Activated naive CD4-positive, alpha-beta T cell treated with anti-CD3 and anti-CD28 coated beads for 36 hours (primary cell): ENCODE measurements at regions not wholly inside any gene's neighbourhood (a gene's known extent, or its start where the extent isn't known, plus 50 kb on each side); places are given as distances from the start of the nearest gene placed in this dataset.

ENCODE experiments used
- CTCF ChIA-PET: fragments of 350-600 bp; sonication (Branson Sonifier 250); formaldehyde crosslinking; loops from one replicate; lab custom pipeline; 2021; ENCODE audit warnings: antibody characterized with exemption; lab: Charles Lee
- DNase-seq: peaks from one replicate; pipeline ENCODE4 v3.0.0-alpha.2; 2020
- H3K27ac Mint-ChIP-seq: one replicate; pipeline ENCODE4 v1.8.0; 2021; ENCODE audit warnings: mild to moderate bottlenecking, mixed read lengths
- H3K27me3 Mint-ChIP-seq: one replicate; pipeline ENCODE4 v1.8.0; 2021; ENCODE audit warnings: low read depth, mixed read lengths
- H3K36me3 Mint-ChIP-seq: one replicate; pipeline ENCODE4 v1.8.0; 2021; ENCODE audit warnings: low read depth, mixed read lengths
- H3K4me1 Mint-ChIP-seq: one replicate; pipeline ENCODE4 v1.8.0; 2021; ENCODE audit warnings: low read depth, mixed read lengths
- H3K4me3 Mint-ChIP-seq: one replicate; pipeline ENCODE4 v1.8.0; 2021; ENCODE audit warnings: mild to moderate bottlenecking, moderate library complexity, mixed read lengths
- H3K9me3 Mint-ChIP-seq: one replicate; pipeline ENCODE4 v1.8.0; 2021; ENCODE audit warnings: mixed read lengths
- intact Hi-C: fragments of 100-400 bp; cut with micrococcal nuclease; formaldehyde crosslinking; loops from one replicate; pipeline ENCODE4 v1.15.1; 2023

GRCh38 chr2:163187995-163188655 lies 349.6 kb upstream of the KCNH7 start:
- intact Hi-C loops: loop anchor here (10.0 kb wide), 1 partner anchor 437 kb away; no protein-coding TSS in a partner anchor
- no peak overlapping the region for H3K4me3 Mint-ChIP-seq

GRCh38 chr2:163187119-163187518 lies 348.6 kb upstream of the KCNH7 start:
- Mint-ChIP-seq H3K4me1 (no peaks in the 10 kb centered on the region), H3K27me3 (no peaks in the 10 kb centered on the region), H3K9me3 (peaks cover 3% of the 10 kb centered on the region), H3K4me3 (no peak overlapping the region), H3K36me3 (no peaks in the 10 kb centered on the region), H3K27ac (no peak overlapping the region)
- intact Hi-C loops: loop anchor here (10.0 kb wide), 1 partner anchor 438 kb away; no protein-coding TSS in a partner anchor
- CTCF ChIA-PET: no interaction called here
- DNase-seq: no peak

More at GRCh38 chr2:163187995-163188655, 349.6 kb upstream of the KCNH7 start:
- CTCF ChIA-PET: no interaction called here
- H3K4me1 Mint-ChIP-seq: no peaks in the 10 kb centered on the region
- no peaks in the 10 kb centered on the region for H3K36me3 Mint-ChIP-seq
- DNase-seq: no peak
- no peaks in the 10 kb centered on the region for H3K27me3 Mint-ChIP-seq
- no peak overlapping the region for H3K27ac Mint-ChIP-seq
- peaks cover 3% of the 10 kb centered on the region for H3K9me3 Mint-ChIP-seq

GRCh38 chr2:163185160-163185559 lies 346.6 kb upstream of the KCNH7 start:
- Mint-ChIP-seq H3K27me3 (no peaks in the 10 kb centered on the region), H3K36me3 (no peaks in the 10 kb centered on the region), H3K9me3 (peaks cover 3% of the 10 kb centered on the region), H3K4me1 (no peaks in the 10 kb centered on the region), H3K4me3 (no peak overlapping the region), H3K27ac (no peak overlapping the region)
- CTCF ChIA-PET: no interaction called here
- intact Hi-C loops: loop anchor here (10.0 kb wide), 1 partner anchor 440 kb away; no protein-coding TSS in a partner anchor
- no peak for DNase-seq

GRCh38 chr2:163182764-163183354 lies 344.3 kb upstream of the KCNH7 start:
- DNase-seq: no peak
- no peak overlapping the region for H3K4me3 Mint-ChIP-seq
- intact Hi-C loops: loop anchor here (10.0 kb wide), 1 partner anchor 442 kb away; no protein-coding TSS in a partner anchor
- H3K4me1 Mint-ChIP-seq: no peaks in the 10 kb centered on the region
- CTCF ChIA-PET: interaction anchor here (0.6 to 1.4 kb wide), 6 partner anchors 11 to 534 kb away, joined by 3 to 4 read pairs (median 4); no protein-coding TSS in a partner anchor
- no peaks in the 10 kb centered on the region for H3K36me3 Mint-ChIP-seq
- no peak overlapping the region for H3K27ac Mint-ChIP-seq
- H3K9me3 Mint-ChIP-seq: peaks cover 3% of the 10 kb centered on the region
- H3K27me3 Mint-ChIP-seq: no peaks in the 10 kb centered on the region

- no peak for DNase-seq
- H3K4me1 Mint-ChIP-seq: no peaks in the 10 kb centered on the region
- H3K27ac Mint-ChIP-seq: no peak overlapping the region
- no peaks in the 10 kb centered on the region for H3K27me3 Mint-ChIP-seq
- intact Hi-C loops: no loop called here
- H3K9me3 Mint-ChIP-seq: no peaks in the 10 kb centered on the region
- no peak overlapping the region for H3K4me3 Mint-ChIP-seq
- no peaks in the 10 kb centered on the region for H3K36me3 Mint-ChIP-seq
- CTCF ChIA-PET: no interaction called here
These were observed 339.0 kb upstream of the KCNH7 start for GRCh38 chr2:163177592-163177991.

GRCh38 chr2:163175294-163175693 lies 336.7 kb upstream of the KCNH7 start:
- no peaks in the 10 kb centered on the region for H3K36me3 Mint-ChIP-seq
- no peak overlapping the region for H3K27ac Mint-ChIP-seq
- no peak for DNase-seq
- no peak overlapping the region for H3K4me3 Mint-ChIP-seq
- intact Hi-C loops: no loop called here
- CTCF ChIA-PET: interaction anchor here (0.6 kb wide), 1 partner anchor 637 kb away, joined by 6 read pairs; no protein-coding TSS in a partner anchor
- no peaks in the 10 kb centered on the region for H3K4me1 Mint-ChIP-seq
- no peaks in the 10 kb centered on the region for H3K27me3 Mint-ChIP-seq
- H3K9me3 Mint-ChIP-seq: no peaks in the 10 kb centered on the region

GRCh38 chr2:163173591-163173990 lies 335.0 kb upstream of the KCNH7 start:
- Mint-ChIP-seq H3K9me3 (no peaks in the 10 kb centered on the region), H3K27me3 (peaks cover 2% of the 10 kb centered on the region), H3K4me1 (no peaks in the 10 kb centered on the region), H3K36me3 (no peaks in the 10 kb centered on the region), H3K4me3 (no peak overlapping the region), H3K27ac (no peak overlapping the region)
- intact Hi-C loops: loop anchor here (5.0 kb wide), 1 partner anchor 1364 kb away; no protein-coding TSS in a partner anchor
- CTCF ChIA-PET: no interaction called here
- DNase-seq: no peak

GRCh38 chr2:163171786-163172530 lies 333.4 kb upstream of the KCNH7 start:
- H3K4me3 Mint-ChIP-seq: no peak overlapping the region
- no peaks in the 10 kb centered on the region for H3K9me3 Mint-ChIP-seq
- H3K27me3 Mint-ChIP-seq: peaks cover 2% of the 10 kb centered on the region
- DNase-seq: no peak
- H3K36me3 Mint-ChIP-seq: no peaks in the 10 kb centered on the region
- H3K4me1 Mint-ChIP-seq: no peaks in the 10 kb centered on the region
- intact Hi-C loops: loop anchor here (5.0 kb wide), 1 partner anchor 1365 kb away; no protein-coding TSS in a partner anchor
- CTCF ChIA-PET: no interaction called here
- H3K27ac Mint-ChIP-seq: no peak overlapping the region

- CTCF ChIA-PET: interaction anchor here (0.9 kb wide), 1 partner anchor 12 kb away, joined by 4 read pairs; no protein-coding TSS in a partner anchor
- intact Hi-C loops: no loop called here
- H3K27ac Mint-ChIP-seq: no peak overlapping the region
- DNase-seq: no peak
- no peaks in the 10 kb centered on the region for H3K36me3 Mint-ChIP-seq
- no peak overlapping the region for H3K4me3 Mint-ChIP-seq
- H3K9me3 Mint-ChIP-seq: peaks cover 1% of the 10 kb centered on the region
- no peaks in the 10 kb centered on the region for H3K27me3 Mint-ChIP-seq
- H3K4me1 Mint-ChIP-seq: no peaks in the 10 kb centered on the region
These were observed 319.4 kb upstream of the KCNH7 start for GRCh38 chr2:163157891-163158496.

GRCh38 chr2:163157411-163157810 lies 318.8 kb upstream of the KCNH7 start:
- no peak overlapping the region for H3K27ac Mint-ChIP-seq
- no peak for DNase-seq
- H3K36me3 Mint-ChIP-seq: no peaks in the 10 kb centered on the region
- H3K4me3 Mint-ChIP-seq: no peak overlapping the region
- H3K27me3 Mint-ChIP-seq: no peaks in the 10 kb centered on the region
- intact Hi-C loops: no loop called here
- no peaks in the 10 kb centered on the region for H3K4me1 Mint-ChIP-seq
- CTCF ChIA-PET: no interaction called here
- H3K9me3 Mint-ChIP-seq: no peaks in the 10 kb centered on the region

GRCh38 chr2:163155925-163156324 lies 317.4 kb upstream of the KCNH7 start:
- intact Hi-C loops: no loop called here

More at GRCh38 chr2:163155925-163156324, 317.4 kb upstream of the KCNH7 start:
- CTCF ChIA-PET: interaction anchor here (0.6 kb wide), 1 partner anchor 198 kb away, joined by 3 read pairs; no protein-coding TSS in a partner anchor
- H3K27me3 Mint-ChIP-seq: no peaks in the 10 kb centered on the region
- no peak overlapping the region for H3K4me3 Mint-ChIP-seq
- no peak for DNase-seq
- H3K9me3 Mint-ChIP-seq: no peaks in the 10 kb centered on the region
- H3K4me1 Mint-ChIP-seq: no peaks in the 10 kb centered on the region
- no peak overlapping the region for H3K27ac Mint-ChIP-seq
- no peaks in the 10 kb centered on the region for H3K36me3 Mint-ChIP-seq
